Stimulated activated CD4-positive, alpha-beta T cell treated with anti-CD3 and anti-CD28 coated beads, Interleukin-12 subunit alpha, Interleukin-12 subunit beta, amount 100 ng/mL, for 4 hours (primary cell): ENCODE measurements at regions not wholly inside any gene's neighbourhood (a gene's known extent, or its start where the extent isn't known, plus 50 kb on each side); places are given as distances from the start of the nearest gene placed in this dataset.
"Not testable (repeated sequence)": the region's sequence is repeated elsewhere in the genome, so short reads cannot be mapped to it uniquely, and the experiment has no call there.

Source experiments
- DNase-seq: peaks from one replicate; pipeline ENCODE4 v3.0.0-alpha.2; 2020

- DNase-seq = no peak
Observed at GRCh38 chr21:28696844-28697410, 295.8 kb downstream of the LTN1 start.

- no peak for DNase-seq
Observed at GRCh38 chr21:28693476-28693875, 299.2 kb downstream of the LTN1 start.

GRCh38 chr21:28690196-28690595 is 302.5 kb downstream of the LTN1 start:
- no peak for DNase-seq

GRCh38 chr21:28688381-28688780 is 304.3 kb downstream of the LTN1 start:
- DNase-seq = no peak

- no peak for DNase-seq
Observed at GRCh38 chr21:28687586-28687985, 305.1 kb downstream of the LTN1 start.

GRCh38 chr21:28683982-28684752 is 308.5 kb downstream of the LTN1 start:
- DNase-seq = no peak

GRCh38 chr21:28682884-28683283 is 309.8 kb downstream of the LTN1 start:
- DNase-seq = not testable (repeated sequence)

GRCh38 chr21:28677096-28677495 is 315.6 kb downstream of the LTN1 start:
- DNase-seq = not testable (repeated sequence)

GRCh38 chr21:28675331-28676041 is 317.2 kb downstream of the LTN1 start:
- no peak for DNase-seq

GRCh38 chr21:28674763-28675162 is 317.9 kb downstream of the LTN1 start:
- DNase-seq = no peak

- DNase-seq = no peak
Observed at GRCh38 chr21:28671549-28672195, 321.0 kb downstream of the LTN1 start.

GRCh38 chr21:28669971-28670653 is 322.6 kb downstream of the LTN1 start:
- DNase-seq = no peak

GRCh38 chr21:28669321-28669720 is 323.4 kb downstream of the LTN1 start:
- DNase-seq = no peak

GRCh38 chr21:28663754-28664153 is 328.9 kb downstream of the LTN1 start:
- no peak for DNase-seq

- no peak for DNase-seq
Observed at GRCh38 chr21:28663111-28663693, 329.5 kb downstream of the LTN1 start.

- no peak for DNase-seq
Observed at GRCh38 chr21:28657566-28657965, 335.1 kb downstream of the LTN1 start.

GRCh38 chr21:28655471-28655870 is 337.2 kb downstream of the LTN1 start:
- no peak for DNase-seq

GRCh38 chr21:28654406-28654805 is 338.3 kb downstream of the LTN1 start:
- no peak for DNase-seq

GRCh38 chr21:28644762-28645161 is 347.9 kb downstream of the LTN1 start:
- no peak for DNase-seq

GRCh38 chr21:28642891-28643290 is 349.8 kb downstream of the LTN1 start:
- no peak for DNase-seq

GRCh38 chr21:28641731-28642130 is 350.9 kb downstream of the LTN1 start:
- DNase-seq = no peak

GRCh38 chr21:28640326-28640725 is 352.4 kb downstream of the LTN1 start:
- no peak for DNase-seq

- DNase-seq = no peak
Observed at GRCh38 chr21:28639737-28640136, 352.9 kb downstream of the LTN1 start.
